Hepatocyte (in vitro differentiated cells): ENCODE measurements at regions not wholly inside any gene's neighbourhood (a gene's known extent, or its start where the extent isn't known, plus 50 kb on each side); places are given as distances from the start of the nearest gene placed in this dataset.

Experiments used
- CTCF ChIP-seq: fragments of 200-600 bp; sonication (generic); IDR thresholded peaks from 2 replicates; pipeline ENCODE4 v1.5.1; 2016; ENCODE audit warnings: antibody characterized with exemption, mild to moderate bottlenecking; ENCODE audit not compliant: poor library complexity
- EZH2 ChIP-seq: fragments of 200-600 bp; sonication (generic); IDR thresholded peaks from 2 replicates; pipeline ENCODE4 v1.6.1; 2016; ENCODE audit warnings: antibody characterized with exemption, mild to moderate bottlenecking, borderline replicate concordance

- TF ChIP-seq CTCF (no peak), EZH2 (no peak)
Measured at GRCh38 chr5:2223303-2223702, 340.6 kb upstream of the IRX4 start.
